Vagina (tissue), 2 donors: ENCODE measurements at regions not wholly inside any gene's neighbourhood (a gene's known extent, or its start where the extent isn't known, plus 50 kb on each side); places are given as distances from the start of the nearest gene placed in this dataset.

Source experiments
- DNase-seq, 2 donors: peaks; one replicate each; pipeline ENCODE4 v3.0.0-alpha.2; 2017; ENCODE audit errors: extremely low spot score in 2 of 2
- H3K27ac ChIP-seq: fragments of 200-600 bp; sonication (generic); one replicate; pipeline ENCODE4 v1.5.1; 2019
- H3K27me3 ChIP-seq: fragments of 200-600 bp; sonication (generic); one replicate; pipeline ENCODE4 v1.5.1; 2019
- H3K36me3 ChIP-seq, 2 donors: fragments of 200-600 bp; sonication (generic); one replicate each; pipeline ENCODE4 v1.5.1; 2017 to 2019
- H3K4me1 ChIP-seq: fragments of 200-600 bp; sonication (generic); one replicate; pipeline ENCODE4 v1.5.1; 2019
- H3K4me3 ChIP-seq, 2 donors: fragments of 200-600 bp; sonication (generic); 1 replicate in 1 of 2; 2 replicates in 1 of 2; pipeline ENCODE4 v1.5.1; 2016 to 2019
- H3K9me3 ChIP-seq: fragments of 200-600 bp; sonication (generic); one replicate; pipeline ENCODE4 v1.5.1; 2019
- POLR2A ChIP-seq, 2 donors: fragments of 450-650 bp; IDR thresholded peaks; one replicate each; pipeline ENCODE4 v1.6.1; 2017; ENCODE audit warnings: antibody characterized with exemption in 2 of 2, mild to moderate bottlenecking in 2 of 2, moderate library complexity in 2 of 2
- POLR2AphosphoS5 ChIP-seq, 2 donors: sonication (generic); formaldehyde crosslinking; IDR thresholded peaks; one replicate each; pipeline ENCODE4 v1.9.0; 2017; ENCODE audit warnings: antibody characterized with exemption in 2 of 2, mild to moderate bottlenecking in 2 of 2, low read depth in 1 of 2; ENCODE audit not compliant: insufficient read depth in 1 of 2
- intact Hi-C: fragments of 100-400 bp; cut with DNase I; formaldehyde crosslinking; loops from one replicate; pipeline ENCODE4 v1.15.1; 2023
- TF ChIP-seq, protein P1 (sequence below), 3 experiments: fragments of 450-650 bp in 2 of 3; fragments of 200-600 bp in 1 of 3; sonication (generic) in 1 of 3; IDR thresholded peaks; one replicate each; pipeline ENCODE4 v1.5.1; 2017 to 2019; ENCODE audit warnings: antibody characterized with exemption in 3 of 3, mild to moderate bottlenecking in 2 of 3, moderate library complexity in 2 of 3

DNA sequence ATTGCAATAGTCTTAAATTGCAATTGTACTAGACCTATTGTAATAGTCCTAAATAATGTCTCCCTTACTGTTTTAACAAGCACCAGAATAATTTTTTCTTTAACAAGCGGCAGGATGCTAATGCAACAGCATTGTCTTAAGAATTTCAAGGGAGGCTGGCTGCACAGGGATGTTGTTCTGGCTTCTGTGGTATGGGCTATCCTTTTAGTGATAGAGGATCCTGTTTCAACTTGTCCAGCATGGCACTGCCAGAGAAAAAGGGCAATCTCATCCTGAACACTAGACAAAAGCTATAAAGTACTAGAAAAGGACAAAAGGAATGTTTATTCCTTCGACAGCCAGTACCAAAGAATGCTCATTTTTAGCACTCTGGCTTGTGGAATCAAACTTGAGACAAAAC is 405.5 kb upstream of the ACTRT1 start:
- DNase-seq: no peak
- no peaks in the 10 kb centered on the region for H3K9me3 ChIP-seq
- H3K4me1 ChIP-seq: no peaks in the 10 kb centered on the region
- intact Hi-C loops: no loop called here
- no peaks in the 10 kb centered on the region for H3K27me3 ChIP-seq
- no peaks in the 10 kb centered on the region for H3K36me3 ChIP-seq
- TF ChIP-seq, protein P1, sequence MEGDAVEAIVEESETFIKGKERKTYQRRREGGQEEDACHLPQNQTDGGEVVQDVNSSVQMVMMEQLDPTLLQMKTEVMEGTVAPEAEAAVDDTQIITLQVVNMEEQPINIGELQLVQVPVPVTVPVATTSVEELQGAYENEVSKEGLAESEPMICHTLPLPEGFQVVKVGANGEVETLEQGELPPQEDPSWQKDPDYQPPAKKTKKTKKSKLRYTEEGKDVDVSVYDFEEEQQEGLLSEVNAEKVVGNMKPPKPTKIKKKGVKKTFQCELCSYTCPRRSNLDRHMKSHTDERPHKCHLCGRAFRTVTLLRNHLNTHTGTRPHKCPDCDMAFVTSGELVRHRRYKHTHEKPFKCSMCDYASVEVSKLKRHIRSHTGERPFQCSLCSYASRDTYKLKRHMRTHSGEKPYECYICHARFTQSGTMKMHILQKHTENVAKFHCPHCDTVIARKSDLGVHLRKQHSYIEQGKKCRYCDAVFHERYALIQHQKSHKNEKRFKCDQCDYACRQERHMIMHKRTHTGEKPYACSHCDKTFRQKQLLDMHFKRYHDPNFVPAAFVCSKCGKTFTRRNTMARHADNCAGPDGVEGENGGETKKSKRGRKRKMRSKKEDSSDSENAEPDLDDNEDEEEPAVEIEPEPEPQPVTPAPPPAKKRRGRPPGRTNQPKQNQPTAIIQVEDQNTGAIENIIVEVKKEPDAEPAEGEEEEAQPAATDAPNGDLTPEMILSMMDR (IDR thresholded peaks at IDR 0.05): no peak
- no peak for TF ChIP-seq POLR2AphosphoS5 (IDR thresholded peaks at IDR 0.05; ENCODE audit: insufficient read depth in 1 of 2, low read depth in 1 of 2)
- H3K4me3 ChIP-seq: no peak overlapping the region
- H3K27ac ChIP-seq: no peak overlapping the region

DNA sequence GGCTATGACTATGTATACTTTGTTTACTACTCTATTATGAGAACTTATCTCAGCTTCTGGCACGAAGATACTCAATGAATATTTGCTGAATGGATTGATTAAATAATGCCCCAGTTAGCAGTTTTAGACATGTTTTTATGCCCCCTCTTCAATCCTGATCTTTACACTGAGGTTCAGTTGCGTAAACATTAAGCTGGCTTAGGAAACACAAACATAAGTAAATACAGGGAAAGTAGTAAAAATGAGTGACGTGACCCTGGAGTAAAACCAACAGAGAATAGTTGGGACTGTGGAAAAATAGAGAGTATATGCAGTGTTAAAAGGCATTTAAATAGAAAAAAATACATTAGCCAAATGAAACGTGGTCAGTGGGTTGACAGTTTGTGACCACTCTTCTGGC is 387.0 kb upstream of the ACTRT1 start:
- Histone ChIP-seq H3K4me3 (no peak overlapping the region), H3K36me3 (no peaks in the 10 kb centered on the region), H3K9me3 (no peaks in the 10 kb centered on the region), H3K27ac (no peak overlapping the region), H3K27me3 (no peaks in the 10 kb centered on the region), H3K4me1 (no peaks in the 10 kb centered on the region)
- intact Hi-C loops: no loop called here
- DNase-seq: no peak
- TF ChIP-seq, protein P1 (IDR thresholded peaks at IDR 0.05): no peak
- TF ChIP-seq POLR2AphosphoS5 (IDR thresholded peaks at IDR 0.05; ENCODE audit: insufficient read depth in 1 of 2, low read depth in 1 of 2) (no peak), POLR2A (IDR thresholded peaks at IDR 0.05) (no peak)

DNA sequence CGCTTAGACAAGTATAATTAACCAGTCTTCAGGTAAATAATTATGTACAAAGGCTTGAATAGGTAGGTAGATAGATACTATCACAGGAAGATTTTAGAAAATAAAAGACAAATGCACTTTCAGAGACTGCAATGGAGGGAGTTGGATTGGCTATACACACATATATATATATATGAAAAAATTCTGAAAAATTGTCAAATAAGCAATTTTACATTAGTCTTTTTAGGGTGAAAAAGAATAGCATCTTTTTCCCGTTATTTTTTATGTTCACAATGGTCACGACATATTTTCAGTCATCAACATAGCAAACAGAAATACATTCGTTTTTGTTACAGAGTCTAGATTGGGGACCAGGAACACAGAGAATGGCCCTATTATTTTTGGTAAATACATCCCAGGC is 385.9 kb upstream of the ACTRT1 start:
- intact Hi-C loops: no loop called here
- TF ChIP-seq, protein P1 (IDR thresholded peaks at IDR 0.05): no peak
- TF ChIP-seq POLR2A (IDR thresholded peaks at IDR 0.05): no peak
- TF ChIP-seq POLR2AphosphoS5 (IDR thresholded peaks at IDR 0.05; ENCODE audit: insufficient read depth in 1 of 2, low read depth in 1 of 2): no peak
- no peak overlapping the region for H3K27ac ChIP-seq
- no peaks in the 10 kb centered on the region for H3K9me3 ChIP-seq
- DNase-seq: no peak
- H3K36me3 ChIP-seq: no peaks in the 10 kb centered on the region
- H3K4me1 ChIP-seq: no peaks in the 10 kb centered on the region
- H3K27me3 ChIP-seq: no peaks in the 10 kb centered on the region
- H3K4me3 ChIP-seq: no peak overlapping the region

DNA sequence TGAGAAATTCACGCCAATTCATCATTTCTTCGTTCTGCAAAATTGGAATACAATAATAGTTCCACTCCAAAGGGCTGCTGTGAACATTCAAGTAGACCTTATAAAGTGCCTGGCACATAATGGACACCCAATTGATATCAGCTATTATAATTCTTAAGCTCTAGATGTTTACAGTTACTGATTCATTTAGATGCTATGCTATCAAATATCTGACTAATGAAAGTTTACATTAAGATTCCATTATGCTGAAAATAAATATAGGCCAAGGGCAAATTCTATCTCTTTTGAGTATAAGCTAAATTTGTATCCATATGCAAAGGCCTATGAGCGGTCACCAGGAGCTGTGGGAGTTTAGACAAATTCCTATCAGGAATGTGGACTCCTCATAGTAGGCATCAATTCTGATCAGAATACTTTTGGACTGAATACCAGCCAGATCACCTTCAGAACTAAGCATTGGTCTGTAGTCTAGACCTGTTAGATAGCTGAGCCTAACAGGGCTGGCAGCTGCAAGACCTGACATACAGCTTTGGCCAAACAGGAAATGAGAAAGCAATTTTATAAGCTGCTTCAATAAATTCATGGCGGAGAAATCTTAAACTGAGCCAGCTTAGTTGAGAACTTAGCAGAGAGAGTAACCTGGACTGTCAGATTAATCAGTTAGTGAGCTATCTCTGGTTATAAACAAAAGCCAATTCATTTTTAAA is 384.3 kb upstream of the ACTRT1 start:
- no peaks in the 10 kb centered on the region for H3K9me3 ChIP-seq
- DNase-seq: no peak

DNA sequence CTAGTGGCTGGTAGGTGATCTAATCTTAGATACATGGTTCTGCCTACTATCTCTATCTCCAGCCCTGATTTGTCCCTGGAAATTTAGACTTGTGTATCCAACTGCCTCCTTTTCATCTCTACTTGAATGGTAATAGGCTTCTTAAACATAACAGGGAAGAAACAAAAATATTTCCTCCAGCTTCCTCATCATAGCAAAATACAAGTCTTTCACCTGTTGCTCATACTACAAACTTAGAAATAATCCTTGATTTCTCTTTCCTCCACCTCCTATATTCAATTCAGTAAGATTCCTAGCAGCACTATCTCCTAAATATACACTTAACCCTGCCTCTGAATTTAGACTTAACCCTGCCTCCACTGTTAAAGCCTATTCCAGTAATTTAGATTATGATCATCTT is 373.3 kb upstream of the ACTRT1 start:
- TF ChIP-seq POLR2AphosphoS5 (IDR thresholded peaks at IDR 0.05; ENCODE audit: insufficient read depth in 1 of 2, low read depth in 1 of 2): no peak
- no peak for TF ChIP-seq POLR2A (IDR thresholded peaks at IDR 0.05)
- TF ChIP-seq, protein P1 (IDR thresholded peaks at IDR 0.05): no peak
- Histone ChIP-seq H3K27me3 (no peaks in the 10 kb centered on the region), H3K4me1 (no peaks in the 10 kb centered on the region), H3K4me3 (no peak overlapping the region), H3K27ac (no peak overlapping the region), H3K36me3 (no peaks in the 10 kb centered on the region), H3K9me3 (no peaks in the 10 kb centered on the region)
- DNase-seq: no peak
- intact Hi-C loops: no loop called here

More for the DNA sequence above, 384.3 kb upstream of the ACTRT1 start:
- H3K36me3 ChIP-seq: no peaks in the 10 kb centered on the region
- H3K4me3 ChIP-seq: no peak overlapping the region
- H3K27ac ChIP-seq: no peak overlapping the region
- intact Hi-C loops: no loop called here
- no peaks in the 10 kb centered on the region for H3K27me3 ChIP-seq
- no peak for TF ChIP-seq POLR2AphosphoS5 (IDR thresholded peaks at IDR 0.05; ENCODE audit: insufficient read depth in 1 of 2, low read depth in 1 of 2)
- no peak for TF ChIP-seq POLR2A (IDR thresholded peaks at IDR 0.05)
- TF ChIP-seq, protein P1 (IDR thresholded peaks at IDR 0.05): no peak
- no peaks in the 10 kb centered on the region for H3K4me1 ChIP-seq
